Gastrocnemius medialis (tissue), 4 donors: ENCODE measurements at regions not wholly inside any gene's neighbourhood (a gene's known extent, or its start where the extent isn't known, plus 50 kb on each side); places are given as distances from the start of the nearest gene placed in this dataset.

ENCODE experiments used
- CTCF ChIP-seq, 5 experiments: fragments of 450-650 bp in 3 of 5; fragments of 200-600 bp in 2 of 5; sonication (generic) in 2 of 5; IDR thresholded peaks in 4 of 5; conservative IDR thresholded peaks in 1 of 5; 1 replicate in 4 of 5; 2 replicates in 1 of 5; pipeline ENCODE4 v1.5.1; 2016 to 2019; ENCODE audit warnings: antibody characterized with exemption in 5 of 5, mild to moderate bottlenecking in 3 of 5, moderate library complexity in 3 of 5
- POLR2A ChIP-seq, 2 donors: fragments of 450-650 bp; IDR thresholded peaks; one replicate each; pipeline ENCODE4 v1.6.1; 2017; ENCODE audit warnings: antibody characterized with exemption in 2 of 2, mild to moderate bottlenecking in 2 of 2, moderate library complexity in 2 of 2

- TF ChIP-seq CTCF (IDR thresholded peaks at IDR 0.05 in 4 of 5, conservative IDR thresholded peaks at IDR 0.05 in 1 of 5) (no peak), POLR2A (IDR thresholded peaks at IDR 0.05) (no peak)
These were observed 332.1 kb upstream of the IGFBP7 start for GRCh38 chr4:57442241-57442640.
